ENCODE measurements at regions not wholly inside any gene's neighbourhood (a gene's known extent, or its start where the extent isn't known, plus 50 kb on each side); places are given as distances from the start of the nearest gene placed in this dataset.

GRCh38 chr13:58579468-58579867, 947.9 kb downstream of the PCDH17 start:
- no peak for TF ChIP-seq CTCF (IDR thresholded peaks at IDR 0.05; ENCODE audit: insufficient read depth, missing control alignments)
- no peak for FAIRE-seq
- no peak for DNase-seq (ENCODE audit: insufficient read length, low spot score)

- no peak for TF ChIP-seq CTCF (IDR thresholded peaks at IDR 0.05; ENCODE audit: insufficient read depth, missing control alignments)
- no peak for DNase-seq (ENCODE audit: insufficient read length, low spot score)
- FAIRE-seq, result no peak
These were observed 952.4 kb downstream of the PCDH17 start for GRCh38 chr13:58583966-58584365.

- FAIRE-seq, result no peak
- TF ChIP-seq CTCF (IDR thresholded peaks at IDR 0.05; ENCODE audit: insufficient read depth, missing control alignments), result no peak
These were observed 953.1 kb downstream of the PCDH17 start for GRCh38 chr13:58584610-58585009.

GRCh38 chr13:58587183-58587582, 955.6 kb downstream of the PCDH17 start:
- no peak for FAIRE-seq
- TF ChIP-seq CTCF (IDR thresholded peaks at IDR 0.05; ENCODE audit: insufficient read depth, missing control alignments), result no peak

More at GRCh38 chr13:58584610-58585009, 953.1 kb downstream of the PCDH17 start:
- no peak for DNase-seq (ENCODE audit: insufficient read length, low spot score)

GRCh38 chr13:58592052-58592451, 960.5 kb downstream of the PCDH17 start:
- no peak for FAIRE-seq
- TF ChIP-seq CTCF (IDR thresholded peaks at IDR 0.05; ENCODE audit: insufficient read depth, missing control alignments), result no peak
- no peak for DNase-seq (ENCODE audit: insufficient read length, low spot score)

More at GRCh38 chr13:58587183-58587582, 955.6 kb downstream of the PCDH17 start:
- DNase-seq (ENCODE audit: insufficient read length, low spot score), result no peak

- TF ChIP-seq CTCF (IDR thresholded peaks at IDR 0.05; ENCODE audit: insufficient read depth, missing control alignments), result no peak
- FAIRE-seq (no peak), DNase-seq (ENCODE audit: insufficient read length, low spot score) (no peak)
These were observed 961.2 kb downstream of the PCDH17 start for GRCh38 chr13:58592786-58593185.

GRCh38 chr13:58594747-58595600, 963.4 kb downstream of the PCDH17 start:
- FAIRE-seq (no peak), DNase-seq (ENCODE audit: insufficient read length, low spot score) (no peak)
- TF ChIP-seq CTCF (IDR thresholded peaks at IDR 0.05; ENCODE audit: insufficient read depth, missing control alignments), result no peak
